ENCODE measurements at regions not wholly inside any gene's neighbourhood (a gene's known extent, or its start where the extent isn't known, plus 50 kb on each side); places are given as distances from the start of the nearest gene placed in this dataset.
"Not testable (repeated sequence)": the region's sequence is repeated elsewhere in the genome, so short reads cannot be mapped to it uniquely, and the experiment has no call there.

GRCh38 chr15:54840621-54841398 is 355.9 kb downstream of the RSL24D1 start:
- DNase-seq: no peak

GRCh38 chr15:54839379-54839778 is 357.4 kb downstream of the RSL24D1 start:
- DNase-seq: no peak

GRCh38 chr15:54836052-54836795 is 360.5 kb downstream of the RSL24D1 start:
- no peak for DNase-seq

GRCh38 chr15:54829821-54830220 is 366.9 kb downstream of the RSL24D1 start:
- no peak for DNase-seq

- no peak for DNase-seq
Observed at GRCh38 chr15:54820811-54821210, 375.9 kb downstream of the RSL24D1 start.

GRCh38 chr15:54820098-54820497 is 376.6 kb downstream of the RSL24D1 start:
- DNase-seq: no peak

- DNase-seq: no peak
Observed at GRCh38 chr15:54816401-54816800, 380.3 kb downstream of the RSL24D1 start.

GRCh38 chr15:54815556-54815955 is 381.2 kb downstream of the RSL24D1 start:
- DNase-seq: no peak

- DNase-seq: no peak
Observed at GRCh38 chr15:54812383-54812782, 384.4 kb downstream of the RSL24D1 start.

- no peak for DNase-seq
Observed at GRCh38 chr15:54810496-54810895, 386.2 kb downstream of the RSL24D1 start.

GRCh38 chr15:54810031-54810430 is 386.7 kb downstream of the RSL24D1 start:
- no peak for DNase-seq

- no peak for DNase-seq
Observed at GRCh38 chr15:54808321-54808720, 388.4 kb downstream of the RSL24D1 start.

GRCh38 chr15:54803987-54804386 is 392.8 kb downstream of the RSL24D1 start:
- DNase-seq: no peak

- no peak for DNase-seq
Observed at GRCh38 chr15:54803134-54803808, 393.5 kb downstream of the RSL24D1 start.

- no peak for DNase-seq
Observed at GRCh38 chr15:54792526-54792925, 404.2 kb downstream of the RSL24D1 start.

- DNase-seq: no peak
Observed at GRCh38 chr15:54790693-54791092, 406.0 kb downstream of the RSL24D1 start.

- DNase-seq: no peak
Observed at GRCh38 chr15:54789376-54789775, 407.4 kb downstream of the RSL24D1 start.

- DNase-seq: not testable (repeated sequence)
Observed at GRCh38 chr15:54781220-54781619, 415.5 kb downstream of the RSL24D1 start.

- no peak for DNase-seq
Observed at GRCh38 chr15:54779271-54779670, 417.5 kb downstream of the RSL24D1 start.

- no peak for DNase-seq
Observed at GRCh38 chr15:54776410-54776809, 420.3 kb downstream of the RSL24D1 start.

GRCh38 chr15:54772663-54773062 is 424.1 kb downstream of the RSL24D1 start:
- DNase-seq: no peak

- not testable (repeated sequence) for DNase-seq
Observed at GRCh38 chr15:54749461-54749860, 447.3 kb downstream of the RSL24D1 start.

- no peak for DNase-seq
Observed at GRCh38 chr15:54722342-54722986, 474.3 kb downstream of the RSL24D1 start.
